Hepatocyte (in vitro differentiated cells): ENCODE measurements at regions not wholly inside any gene's neighbourhood (a gene's known extent, or its start where the extent isn't known, plus 50 kb on each side); places are given as distances from the start of the nearest gene placed in this dataset.

Experiments used
- DNase-seq: peaks from one replicate; pipeline ENCODE4 v3.0.0-alpha.2; 2016; ENCODE audit warnings: low spot score
- H2AFZ ChIP-seq: fragments of 200-600 bp; sonication (generic); 2 replicates; pipeline ENCODE4 v1.6.0; 2016; ENCODE audit warnings: antibody characterized with exemption, mild to moderate bottlenecking
- H3K27ac ChIP-seq: fragments of 200-600 bp; sonication (generic); 2 replicates; pipeline ENCODE4 v1.5.1; 2016; ENCODE audit warnings: mild to moderate bottlenecking
- H3K27me3 ChIP-seq: fragments of 200-600 bp; sonication (generic); 2 replicates; pipeline ENCODE4 v1.6.1; 2016
- H3K36me3 ChIP-seq: fragments of 200-600 bp; sonication (generic); replicated peaks from 2 replicates; pipeline ENCODE4 v1.5.1; 2016; ENCODE audit warnings: low read depth; ENCODE audit not compliant: insufficient read depth
- H3K4me1 ChIP-seq: fragments of 200-600 bp; sonication (generic); 2 replicates; pipeline ENCODE4 v1.5.1; 2016; ENCODE audit warnings: mild to moderate bottlenecking, moderate library complexity; ENCODE audit not compliant: insufficient read depth
- H3K4me2 ChIP-seq: fragments of 200-600 bp; sonication (generic); 2 replicates; pipeline ENCODE4 v1.6.0; 2016
- H3K4me3 ChIP-seq: fragments of 200-600 bp; sonication (generic); 2 replicates; pipeline ENCODE4 v1.5.1; 2016; ENCODE audit warnings: mild to moderate bottlenecking
- H3K79me2 ChIP-seq: fragments of 200-600 bp; sonication (generic); 2 replicates; pipeline ENCODE4 v1.6.0; 2017; ENCODE audit warnings: mild to moderate bottlenecking
- H3K9me2 ChIP-seq: fragments of 200-600 bp; sonication (generic); replicated peaks from 2 replicates; pipeline ENCODE4 v1.6.0; 2017; ENCODE audit warnings: mild to moderate bottlenecking; ENCODE audit not compliant: insufficient read depth
- H3K9me3 ChIP-seq: fragments of 200-600 bp; sonication (generic); 2 replicates; pipeline ENCODE4 v1.5.1; 2016; ENCODE audit warnings: low read depth, mild to moderate bottlenecking
- H4K20me1 ChIP-seq: fragments of 200-600 bp; sonication (generic); 2 replicates; pipeline ENCODE4 v1.6.0; 2016; ENCODE audit warnings: mild to moderate bottlenecking; ENCODE audit not compliant: insufficient read depth, poor library complexity, severe bottlenecking
- EZH2 ChIP-seq: fragments of 200-600 bp; sonication (generic); IDR thresholded peaks from 2 replicates; pipeline ENCODE4 v1.6.1; 2016; ENCODE audit warnings: antibody characterized with exemption, mild to moderate bottlenecking, borderline replicate concordance
- EZH2phosphoT487 ChIP-seq: fragments of 200-600 bp; sonication (generic); IDR thresholded peaks from one replicate; pipeline ENCODE4 v1.6.1; 2018; ENCODE audit warnings: antibody characterized with exemption, mild to moderate bottlenecking, low read depth, moderate library complexity; ENCODE audit not compliant: unreplicated experiment, severe bottlenecking
- WGBS: methylation state at CpG from one replicate; pipeline ENCODE4 v1.1.6; 2016; ENCODE audit warnings: low lambda C conversion rate; ENCODE audit errors: missing lambda C conversion rate; 5-methylcytosine and 5-hydroxymethylcytosine counted together
- TF ChIP-seq, protein P1 (sequence below): fragments of 200-600 bp; sonication (generic); IDR thresholded peaks from 2 replicates; pipeline ENCODE4 v1.5.1; 2016; ENCODE audit warnings: antibody characterized with exemption, mild to moderate bottlenecking; ENCODE audit not compliant: poor library complexity

DNA sequence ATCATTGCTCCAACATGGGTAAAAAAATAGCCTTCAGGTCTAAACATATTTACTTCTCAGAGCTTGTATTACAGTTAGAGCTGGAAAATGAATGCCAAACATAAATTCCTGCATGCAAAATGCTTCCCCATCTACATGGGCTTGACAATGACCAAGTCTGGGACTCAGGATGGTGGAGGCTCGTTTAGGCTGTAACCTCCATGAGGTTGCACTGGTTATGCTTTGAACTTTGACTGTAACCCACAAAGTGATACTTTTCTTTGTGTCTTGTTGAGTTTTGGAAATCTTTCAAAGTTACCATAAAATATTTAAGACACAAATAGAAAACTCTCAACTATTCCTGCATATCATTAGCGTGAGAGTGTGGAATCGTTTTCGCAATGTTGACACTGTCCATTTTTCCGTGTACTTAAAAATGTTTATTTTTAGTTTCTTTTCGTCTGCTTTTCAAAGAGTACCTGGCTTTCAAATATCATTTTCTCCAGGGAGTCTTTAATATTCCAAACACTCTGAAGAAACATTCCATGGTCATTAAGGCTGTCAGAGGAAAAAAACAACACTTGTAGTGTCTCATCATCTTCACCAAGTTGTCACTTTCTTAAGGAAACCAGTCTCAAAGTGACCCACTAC, 487.8 kb downstream of the ENC1 start:
- H3K9me3 ChIP-seq, result no peaks in the 10 kb centered on the region
- no peak overlapping the region for H2AFZ ChIP-seq
- TF ChIP-seq EZH2, result no peak
- TF ChIP-seq, protein P1, sequence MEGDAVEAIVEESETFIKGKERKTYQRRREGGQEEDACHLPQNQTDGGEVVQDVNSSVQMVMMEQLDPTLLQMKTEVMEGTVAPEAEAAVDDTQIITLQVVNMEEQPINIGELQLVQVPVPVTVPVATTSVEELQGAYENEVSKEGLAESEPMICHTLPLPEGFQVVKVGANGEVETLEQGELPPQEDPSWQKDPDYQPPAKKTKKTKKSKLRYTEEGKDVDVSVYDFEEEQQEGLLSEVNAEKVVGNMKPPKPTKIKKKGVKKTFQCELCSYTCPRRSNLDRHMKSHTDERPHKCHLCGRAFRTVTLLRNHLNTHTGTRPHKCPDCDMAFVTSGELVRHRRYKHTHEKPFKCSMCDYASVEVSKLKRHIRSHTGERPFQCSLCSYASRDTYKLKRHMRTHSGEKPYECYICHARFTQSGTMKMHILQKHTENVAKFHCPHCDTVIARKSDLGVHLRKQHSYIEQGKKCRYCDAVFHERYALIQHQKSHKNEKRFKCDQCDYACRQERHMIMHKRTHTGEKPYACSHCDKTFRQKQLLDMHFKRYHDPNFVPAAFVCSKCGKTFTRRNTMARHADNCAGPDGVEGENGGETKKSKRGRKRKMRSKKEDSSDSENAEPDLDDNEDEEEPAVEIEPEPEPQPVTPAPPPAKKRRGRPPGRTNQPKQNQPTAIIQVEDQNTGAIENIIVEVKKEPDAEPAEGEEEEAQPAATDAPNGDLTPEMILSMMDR, result no peak
- no peak for TF ChIP-seq EZH2phosphoT487
- H3K36me3 ChIP-seq, result no peaks in the 10 kb centered on the region
- no peak overlapping the region for H3K4me2 ChIP-seq
- 82% methylated on average over 6 of the region's 6 CpGs for WGBS
- DNase-seq, result no peak
- no peak overlapping the region for H3K27ac ChIP-seq
- H3K9me2 ChIP-seq, result no peaks in the 10 kb centered on the region
- H4K20me1 ChIP-seq, result no peaks in the 10 kb centered on the region
- no peaks in the 10 kb centered on the region for H3K4me1 ChIP-seq
- no peak overlapping the region for H3K4me3 ChIP-seq
- H3K27me3 ChIP-seq, result no peaks in the 10 kb centered on the region
- H3K79me2 ChIP-seq, result no peaks in the 10 kb centered on the region

DNA sequence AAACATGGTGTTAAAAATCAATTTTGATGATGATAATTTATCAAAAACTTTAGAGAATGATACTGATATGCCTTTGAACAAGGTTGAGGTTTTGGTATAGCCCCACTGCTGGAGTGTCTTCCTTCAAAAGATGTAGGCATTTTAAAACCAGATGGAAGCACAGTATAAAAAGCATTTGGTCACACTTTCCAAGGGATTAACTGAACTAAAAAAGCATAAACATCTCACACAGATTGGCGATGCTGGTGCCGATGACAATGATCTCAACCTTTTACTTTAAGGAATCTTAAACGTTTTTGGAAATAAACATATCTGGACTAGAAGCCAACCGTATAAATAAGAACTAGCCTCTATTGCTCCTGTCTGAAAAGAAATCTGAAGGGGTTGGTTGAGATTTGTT, 488.4 kb downstream of the ENC1 start:
- no peaks in the 10 kb centered on the region for H3K4me1 ChIP-seq
- no peak for TF ChIP-seq EZH2
- TF ChIP-seq EZH2phosphoT487, result no peak
- TF ChIP-seq, protein P1, result no peak
- no peak for DNase-seq
- H3K4me2 ChIP-seq, result no peak overlapping the region
- no peak overlapping the region for H3K27ac ChIP-seq
- H3K4me3 ChIP-seq, result no peak overlapping the region
- no peaks in the 10 kb centered on the region for H3K9me3 ChIP-seq
- H3K79me2 ChIP-seq, result no peaks in the 10 kb centered on the region
- WGBS, result 61% methylated on average over 4 of the region's 4 CpGs
- no peaks in the 10 kb centered on the region for H3K36me3 ChIP-seq
- H2AFZ ChIP-seq, result no peak overlapping the region
- H3K9me2 ChIP-seq, result no peaks in the 10 kb centered on the region
- no peaks in the 10 kb centered on the region for H3K27me3 ChIP-seq
- no peaks in the 10 kb centered on the region for H4K20me1 ChIP-seq

DNA sequence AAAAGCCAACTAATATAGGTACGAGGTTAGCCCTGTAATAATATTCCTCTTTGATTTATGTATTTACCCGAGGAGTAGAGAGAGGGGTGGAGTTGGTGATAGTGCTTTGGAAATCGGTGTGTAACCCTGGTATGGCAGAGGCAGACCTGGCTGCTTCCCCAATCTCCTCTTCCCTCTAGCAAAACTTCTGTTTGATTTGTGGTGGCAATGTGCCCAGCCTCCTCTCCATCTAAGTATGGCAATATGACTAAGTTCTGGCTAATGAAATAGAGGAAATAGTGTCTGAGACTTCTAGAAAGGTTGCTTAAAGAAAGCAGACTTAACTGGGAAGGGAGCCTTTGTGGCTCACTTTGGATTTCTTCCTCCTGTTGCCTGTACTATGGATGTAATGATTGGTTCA, 491.1 kb downstream of the ENC1 start:
- no peaks in the 10 kb centered on the region for H3K27me3 ChIP-seq
- no peaks in the 10 kb centered on the region for H3K36me3 ChIP-seq
- no peak overlapping the region for H3K4me2 ChIP-seq
- 90% methylated on average over 3 of the region's 3 CpGs for WGBS
- no peaks in the 10 kb centered on the region for H3K4me1 ChIP-seq
- H3K27ac ChIP-seq, result no peak overlapping the region
- H4K20me1 ChIP-seq, result no peaks in the 10 kb centered on the region
- no peaks in the 10 kb centered on the region for H3K79me2 ChIP-seq
- no peak for DNase-seq
- no peaks in the 10 kb centered on the region for H3K9me3 ChIP-seq
- H2AFZ ChIP-seq, result no peak overlapping the region
- TF ChIP-seq EZH2phosphoT487 (no peak), EZH2 (no peak)
- TF ChIP-seq, protein P1, result no peak
- no peaks in the 10 kb centered on the region for H3K9me2 ChIP-seq
- no peak overlapping the region for H3K4me3 ChIP-seq

DNA sequence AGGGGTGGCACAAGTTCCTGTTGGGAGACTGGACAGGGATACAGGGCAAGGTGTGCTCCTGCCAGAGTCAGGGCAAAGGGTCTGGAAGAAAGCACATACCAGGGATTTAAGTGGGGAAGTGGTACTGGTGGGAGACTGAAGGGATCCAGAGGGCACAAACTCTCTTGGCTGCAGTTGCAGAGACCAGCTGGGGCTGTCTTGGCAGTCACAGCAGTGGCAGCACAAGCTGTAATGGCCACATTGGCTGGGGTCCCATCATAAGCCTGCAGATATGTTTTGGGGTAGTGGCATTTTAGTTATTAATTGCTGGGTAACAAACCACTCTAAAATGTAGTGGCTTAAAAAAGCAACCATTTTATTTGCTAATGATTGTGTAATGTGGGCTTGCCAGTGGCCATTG, 492.2 kb downstream of the ENC1 start:
- H3K79me2 ChIP-seq, result no peaks in the 10 kb centered on the region
- TF ChIP-seq EZH2, result no peak
- TF ChIP-seq, protein P1, result no peak
- TF ChIP-seq EZH2phosphoT487, result no peak
- H3K4me2 ChIP-seq, result no peak overlapping the region
- no peaks in the 10 kb centered on the region for H3K9me3 ChIP-seq
- H4K20me1 ChIP-seq, result no peaks in the 10 kb centered on the region
- no peaks in the 10 kb centered on the region for H3K36me3 ChIP-seq
- H3K27me3 ChIP-seq, result no peaks in the 10 kb centered on the region
- H3K9me2 ChIP-seq, result no peaks in the 10 kb centered on the region
- H2AFZ ChIP-seq, result no peak overlapping the region
- DNase-seq, result no peak
- no peak overlapping the region for H3K4me3 ChIP-seq
- no peak overlapping the region for H3K27ac ChIP-seq
- H3K4me1 ChIP-seq, result no peaks in the 10 kb centered on the region
